Ovary (tissue), 3 donors: ENCODE measurements at regions not wholly inside any gene's neighbourhood (a gene's known extent, or its start where the extent isn't known, plus 50 kb on each side); places are given as distances from the start of the nearest gene placed in this dataset.

ENCODE experiments used
- CTCF ChIP-seq, 3 donors: fragments of 450-650 bp in 2 of 3; fragments of 200-600 bp in 1 of 3; IDR thresholded peaks; one replicate each; pipeline versions ENCODE4 v1.5.1 to v1.8.0; 2016 to 2022; ENCODE audit warnings: antibody characterized with exemption in 3 of 3, mild to moderate bottlenecking in 1 of 3
- POLR2A ChIP-seq: fragments of 450-650 bp; IDR thresholded peaks from one replicate; pipeline ENCODE4 v1.6.1; 2017; ENCODE audit warnings: antibody characterized with exemption, mild to moderate bottlenecking, moderate library complexity
- donor health status: DM: no; HTN: no; CAD: no.

GRCh38 chr2:161036926-161037325 lies 123.3 kb upstream of the TANK start:
- TF ChIP-seq CTCF (IDR thresholded peaks at IDR 0.05) (no peak), POLR2A (no peak)
